ENCODE measurements at regions not wholly inside any gene's neighbourhood (a gene's known extent, or its start where the extent isn't known, plus 50 kb on each side); places are given as distances from the start of the nearest gene placed in this dataset.

- no peaks in the 10 kb centered on the region for H3K27me3 Mint-ChIP-seq (ENCODE audit: low read depth, poor library complexity)
Observed at GRCh38 chr13:68888832-68889231, 1218.8 kb upstream of the ATXN8OS start.

GRCh38 chr13:68872338-68872737, 1235.3 kb upstream of the ATXN8OS start:
- H3K27ac Mint-ChIP-seq = no peak overlapping the region
- H3K36me3 Mint-ChIP-seq (ENCODE audit: low read depth) = no peaks in the 10 kb centered on the region

More at GRCh38 chr13:68888832-68889231, 1218.8 kb upstream of the ATXN8OS start:
- Mint-ChIP-seq H3K36me3 (ENCODE audit: low read depth) (no peaks in the 10 kb centered on the region), H3K4me3 (no peak overlapping the region), H3K27ac (no peak overlapping the region), H3K9me3 (no peaks in the 10 kb centered on the region), H3K4me1 (peaks cover 5% of the 10 kb centered on the region)
- TF ChIP-seq CTCF (IDR thresholded peaks at IDR 0.05) = no peak
- DNase-seq = no peak

GRCh38 chr13:68851026-68851425, 1256.6 kb upstream of the ATXN8OS start:
- no peak for DNase-seq
- no peak for TF ChIP-seq CTCF (IDR thresholded peaks at IDR 0.05)
- Mint-ChIP-seq H3K27ac (no peak overlapping the region), H3K27me3 (ENCODE audit: low read depth, poor library complexity) (no peaks in the 10 kb centered on the region), H3K4me1 (no peaks in the 10 kb centered on the region), H3K4me3 (no peak overlapping the region), H3K36me3 (ENCODE audit: low read depth) (no peaks in the 10 kb centered on the region), H3K9me3 (no peaks in the 10 kb centered on the region)

More at GRCh38 chr13:68872338-68872737, 1235.3 kb upstream of the ATXN8OS start:
- no peak for TF ChIP-seq CTCF (IDR thresholded peaks at IDR 0.05)
- Mint-ChIP-seq H3K4me1 (no peaks in the 10 kb centered on the region), H3K9me3 (no peaks in the 10 kb centered on the region), H3K4me3 (no peak overlapping the region), H3K27me3 (ENCODE audit: low read depth, poor library complexity) (no peaks in the 10 kb centered on the region)
- no peak for DNase-seq

GRCh38 chr13:68850160-68850559, 1257.5 kb upstream of the ATXN8OS start:
- Mint-ChIP-seq H3K9me3 (peaks cover 3% of the 10 kb centered on the region), H3K4me3 (no peak overlapping the region), H3K4me1 (no peaks in the 10 kb centered on the region), H3K36me3 (ENCODE audit: low read depth) (no peaks in the 10 kb centered on the region), H3K27me3 (ENCODE audit: low read depth, poor library complexity) (no peaks in the 10 kb centered on the region), H3K27ac (no peak overlapping the region)
- TF ChIP-seq CTCF (IDR thresholded peaks at IDR 0.05) = no peak
- DNase-seq = no peak

- Mint-ChIP-seq H3K27me3 (ENCODE audit: low read depth, poor library complexity) (no peaks in the 10 kb centered on the region), H3K9me3 (peaks cover 3% of the 10 kb centered on the region), H3K4me1 (no peaks in the 10 kb centered on the region), H3K36me3 (ENCODE audit: low read depth) (no peaks in the 10 kb centered on the region), H3K27ac (peak overlapping the region; percentile 25), H3K4me3 (no peak overlapping the region)
- TF ChIP-seq CTCF (IDR thresholded peaks at IDR 0.05) = no peak
- DNase-seq = no peak
Observed at GRCh38 chr13:68846663-68847062, 1261.0 kb upstream of the ATXN8OS start.

GRCh38 chr13:68834375-68834774, 1273.3 kb upstream of the ATXN8OS start:
- TF ChIP-seq CTCF (IDR thresholded peaks at IDR 0.05) = no peak
- Mint-ChIP-seq H3K27me3 (ENCODE audit: low read depth, poor library complexity) (no peaks in the 10 kb centered on the region), H3K36me3 (ENCODE audit: low read depth) (no peaks in the 10 kb centered on the region), H3K4me1 (no peaks in the 10 kb centered on the region), H3K4me3 (no peak overlapping the region), H3K9me3 (no peaks in the 10 kb centered on the region), H3K27ac (no peak overlapping the region)
- no peak for DNase-seq

Data from nephron progenitor cell (in vitro differentiated cells).